Fibroblast of pulmonary artery (primary cell): ENCODE measurements at regions not wholly inside any gene's neighbourhood (a gene's known extent, or its start where the extent isn't known, plus 50 kb on each side); places are given as distances from the start of the nearest gene placed in this dataset.

Source experiments
- DNase-seq: peaks from one replicate; pipeline ENCODE4 v3.0.0-alpha.2; 2010; ENCODE audit warnings: low read depth
- H3K4me3 ChIP-seq: replicated peaks from 2 replicates; pipeline ENCODE4 v1.5.1; 2011; ENCODE audit warnings: low read depth, mild to moderate bottlenecking, control low read depth, low read length, moderate library complexity
- TF ChIP-seq, protein P1 (sequence below): IDR thresholded peaks from 2 replicates; pipeline ENCODE4 v1.5.1; 2011; ENCODE audit warnings: mild to moderate bottlenecking, control low read depth, low read length, inconsistent platforms; ENCODE audit errors: missing control alignments

DNA sequence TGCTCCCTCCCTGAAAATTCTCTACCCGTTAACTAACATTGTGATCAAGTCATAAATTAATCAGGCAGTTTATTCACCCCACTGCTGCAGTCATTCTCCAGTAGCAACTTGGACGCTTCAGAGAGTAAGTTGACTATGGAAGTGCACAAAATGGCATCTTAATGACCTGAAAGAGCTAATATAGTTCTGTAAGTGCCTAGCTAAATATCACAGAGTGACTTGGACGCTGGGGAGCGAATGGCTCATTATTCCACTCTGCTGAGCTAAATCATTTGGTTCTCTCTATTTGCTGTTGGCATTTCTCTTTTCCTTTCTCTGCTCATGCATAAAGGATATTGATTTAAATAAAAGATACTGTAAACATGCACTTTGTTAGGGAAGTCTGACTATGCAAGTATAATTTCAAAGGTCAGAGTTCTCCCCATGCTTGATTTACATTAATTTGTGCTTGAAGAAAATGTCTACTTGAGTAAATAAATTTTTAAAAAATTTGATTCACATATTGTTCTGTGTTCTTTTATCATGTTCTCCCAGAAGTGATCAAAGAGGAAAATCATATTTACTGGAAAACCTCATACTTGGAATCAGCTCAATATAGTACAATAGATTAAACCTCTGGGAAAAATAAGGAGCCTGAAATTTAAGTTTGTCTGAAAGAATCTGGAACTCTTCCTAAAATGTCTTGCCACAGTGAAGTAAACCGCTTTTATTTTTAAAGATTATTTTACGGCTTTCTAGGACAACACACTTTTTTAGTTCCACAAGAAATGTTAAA, 169.5 kb upstream of the HAPLN1 start:
- TF ChIP-seq, protein P1, sequence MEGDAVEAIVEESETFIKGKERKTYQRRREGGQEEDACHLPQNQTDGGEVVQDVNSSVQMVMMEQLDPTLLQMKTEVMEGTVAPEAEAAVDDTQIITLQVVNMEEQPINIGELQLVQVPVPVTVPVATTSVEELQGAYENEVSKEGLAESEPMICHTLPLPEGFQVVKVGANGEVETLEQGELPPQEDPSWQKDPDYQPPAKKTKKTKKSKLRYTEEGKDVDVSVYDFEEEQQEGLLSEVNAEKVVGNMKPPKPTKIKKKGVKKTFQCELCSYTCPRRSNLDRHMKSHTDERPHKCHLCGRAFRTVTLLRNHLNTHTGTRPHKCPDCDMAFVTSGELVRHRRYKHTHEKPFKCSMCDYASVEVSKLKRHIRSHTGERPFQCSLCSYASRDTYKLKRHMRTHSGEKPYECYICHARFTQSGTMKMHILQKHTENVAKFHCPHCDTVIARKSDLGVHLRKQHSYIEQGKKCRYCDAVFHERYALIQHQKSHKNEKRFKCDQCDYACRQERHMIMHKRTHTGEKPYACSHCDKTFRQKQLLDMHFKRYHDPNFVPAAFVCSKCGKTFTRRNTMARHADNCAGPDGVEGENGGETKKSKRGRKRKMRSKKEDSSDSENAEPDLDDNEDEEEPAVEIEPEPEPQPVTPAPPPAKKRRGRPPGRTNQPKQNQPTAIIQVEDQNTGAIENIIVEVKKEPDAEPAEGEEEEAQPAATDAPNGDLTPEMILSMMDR, result no peak
- no peak for DNase-seq
- no peak overlapping the region for H3K4me3 ChIP-seq

DNA sequence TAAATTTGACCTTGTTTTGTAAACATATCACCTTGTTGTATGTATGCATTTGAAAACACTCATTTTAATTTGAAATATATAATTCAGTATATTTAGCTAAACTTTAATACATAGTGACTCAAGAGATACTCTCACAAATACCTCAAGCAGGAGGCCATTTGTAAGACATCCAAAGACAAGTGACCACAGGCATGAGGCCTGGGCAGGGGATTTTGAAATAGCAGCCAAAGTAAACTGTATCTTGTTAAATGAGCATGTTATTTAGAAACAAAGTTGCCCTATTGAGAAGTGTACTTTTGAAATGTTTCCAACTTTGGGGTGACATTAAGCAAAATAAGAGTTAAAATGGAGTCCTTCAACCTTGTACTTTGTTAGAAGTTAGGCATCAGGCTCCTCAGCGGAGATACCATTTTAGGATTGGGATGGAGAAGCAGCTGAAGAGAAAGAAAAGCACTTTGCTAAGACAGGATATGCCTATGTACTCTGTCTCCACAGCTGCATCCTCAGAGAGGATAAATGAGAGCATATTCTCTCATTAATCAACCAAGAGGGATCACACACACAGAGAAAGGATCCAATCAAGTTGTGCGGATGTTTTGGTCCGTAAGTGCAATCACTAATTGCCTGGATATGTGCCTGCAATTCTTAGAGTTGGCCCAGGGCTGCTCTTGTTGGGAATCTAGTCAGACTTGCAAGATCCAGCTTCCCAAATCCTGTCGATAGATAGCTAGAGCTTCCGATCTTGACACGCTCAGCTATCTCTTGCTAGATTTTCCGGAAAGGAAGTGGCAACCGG, 157.5 kb upstream of the HAPLN1 start:
- TF ChIP-seq, protein P1, result no peak
- no peak overlapping the region for H3K4me3 ChIP-seq
- DNase-seq, result peak; percentile 57

DNA sequence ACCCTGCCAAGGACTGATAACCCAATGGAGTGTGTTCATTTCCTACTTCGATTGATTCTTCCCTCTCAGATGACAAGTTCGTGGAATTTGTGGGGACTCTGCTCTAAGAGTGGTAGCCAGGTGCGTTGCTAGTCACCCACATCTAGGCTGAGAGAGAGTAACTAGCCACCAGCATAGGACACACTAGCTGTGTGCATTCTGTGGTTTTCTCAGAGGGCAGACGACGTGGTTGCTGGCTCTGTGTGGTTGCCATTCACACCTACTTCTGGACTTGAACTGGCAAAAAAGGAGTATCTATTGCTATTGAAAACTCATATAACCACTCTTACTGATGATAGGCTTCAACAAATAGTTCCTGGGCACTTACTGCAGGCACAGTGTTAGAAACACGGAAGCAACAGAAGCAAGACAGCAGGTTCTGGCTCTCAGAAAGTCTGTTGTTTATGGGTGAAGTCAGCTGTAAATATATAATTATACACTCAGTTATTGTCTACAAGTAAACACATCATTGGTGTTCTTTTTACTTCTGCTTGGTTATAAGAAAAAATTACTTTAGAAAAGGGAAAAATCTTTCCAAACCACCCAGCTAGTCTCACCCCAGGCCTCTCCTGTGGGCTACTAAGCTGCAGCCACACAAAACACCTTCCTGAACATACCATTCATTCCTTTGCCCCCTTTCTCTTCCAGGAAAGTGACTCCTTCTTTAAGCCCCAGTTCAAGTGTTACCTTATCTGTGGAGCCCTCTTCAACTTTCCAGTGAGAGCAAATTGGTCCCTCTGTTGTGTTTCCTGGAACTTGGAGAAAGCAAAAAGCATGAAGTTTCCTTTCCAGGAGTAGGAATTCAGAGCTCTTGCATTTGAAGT, 151.1 kb upstream of the HAPLN1 start:
- H3K4me3 ChIP-seq, result no peak overlapping the region
- TF ChIP-seq, protein P1, result no peak
- DNase-seq, result no peak

DNA sequence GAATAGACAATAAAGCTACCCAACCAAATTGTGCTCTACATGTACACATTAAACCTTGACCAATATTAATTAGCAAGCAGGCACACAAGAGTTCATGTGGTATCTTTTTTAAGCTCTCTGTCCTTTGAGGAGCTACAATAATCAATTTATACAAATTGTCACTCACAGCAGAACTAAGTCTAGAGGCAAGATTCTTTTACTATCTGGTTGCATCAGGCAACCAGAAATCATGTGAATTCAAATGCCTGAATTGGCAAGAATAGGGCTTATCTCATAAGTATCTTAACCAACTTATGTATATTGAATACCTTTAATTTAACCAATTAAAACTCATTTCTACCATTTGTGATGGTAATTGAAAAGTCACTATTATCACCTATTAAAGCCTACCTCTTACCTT, 145.5 kb upstream of the HAPLN1 start:
- no peak for DNase-seq
- TF ChIP-seq, protein P1, result no peak
- no peak overlapping the region for H3K4me3 ChIP-seq

DNA sequence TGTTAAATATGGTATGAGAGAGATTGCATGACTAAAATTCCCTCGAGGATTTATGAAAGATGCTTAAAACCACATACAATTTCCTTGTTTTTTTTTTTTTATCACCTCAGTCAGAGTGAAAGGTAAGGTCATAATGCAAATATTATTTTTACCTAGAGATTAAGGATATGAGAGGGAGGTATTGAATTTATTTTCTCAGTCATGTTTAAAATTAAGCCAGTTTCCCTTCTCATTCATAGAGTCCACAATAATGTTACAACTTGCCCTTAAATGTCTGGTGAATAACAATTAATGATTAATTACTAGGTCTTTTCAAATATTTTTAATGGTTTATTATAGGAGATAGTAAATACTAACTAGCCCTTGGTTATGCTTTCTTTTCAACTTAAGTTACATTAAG, 144.9 kb upstream of the HAPLN1 start:
- TF ChIP-seq, protein P1, result no peak
- no peak overlapping the region for H3K4me3 ChIP-seq
- no peak for DNase-seq

DNA sequence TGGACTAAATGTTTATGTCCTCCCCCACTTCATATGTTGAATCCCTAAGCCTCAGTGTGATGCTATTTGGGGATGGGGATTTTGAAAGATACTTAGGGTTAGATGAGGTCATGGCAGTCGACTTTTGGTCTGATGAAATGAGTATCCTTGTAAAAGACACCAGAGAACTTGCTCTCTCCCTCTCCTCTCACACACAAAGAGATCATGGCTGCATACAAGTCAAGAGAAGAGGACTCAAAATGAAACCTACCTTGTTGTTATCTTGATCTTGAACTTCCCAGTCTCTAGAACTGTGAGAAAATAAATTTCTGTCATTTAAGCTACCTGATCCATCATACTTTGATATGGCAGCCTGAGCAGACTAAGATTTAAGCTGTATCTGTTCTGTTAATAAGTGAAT, 144.0 kb upstream of the HAPLN1 start:
- H3K4me3 ChIP-seq, result no peak overlapping the region
- TF ChIP-seq, protein P1, result no peak
- DNase-seq, result no peak
